Bone marrow (tissue), 2 donors: ENCODE measurements at regions not wholly inside any gene's neighbourhood (a gene's known extent, or its start where the extent isn't known, plus 50 kb on each side); places are given as distances from the start of the nearest gene placed in this dataset.
"Not testable (repeated sequence)": the region's sequence is repeated elsewhere in the genome, so short reads cannot be mapped to it uniquely, and the experiment has no call there.

Experiments used
- DNase-seq, 2 donors: peaks; one replicate each; lab custom pipeline; 2025; lab: John Stamatoyannopoulos, UW

- DNase-seq: no peak
Measured at GRCh38 chr5:98365126-98365525, 408.3 kb upstream of the RGMB start.

GRCh38 chr5:98368141-98368540 is 405.3 kb upstream of the RGMB start:
- DNase-seq: no peak

DNA sequence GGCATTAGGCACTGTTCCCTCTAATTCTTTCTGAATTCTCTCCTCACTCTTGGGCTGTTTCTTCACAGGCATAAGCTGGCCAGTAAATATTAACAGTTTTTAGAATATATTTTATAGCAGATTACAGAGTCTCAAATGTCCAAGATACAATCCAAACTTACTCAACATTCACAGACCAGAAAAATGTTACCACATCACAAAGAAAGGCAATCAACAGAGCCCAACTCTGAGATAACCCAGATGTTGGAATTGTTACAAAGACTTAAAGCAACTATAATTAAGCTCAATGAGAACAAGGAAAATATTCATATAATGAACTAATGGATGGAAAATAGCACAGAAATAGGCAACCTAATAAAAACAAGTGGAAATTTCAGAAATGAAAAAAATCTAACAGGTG is 401.1 kb upstream of the RGMB start:
- no peak for DNase-seq

DNA sequence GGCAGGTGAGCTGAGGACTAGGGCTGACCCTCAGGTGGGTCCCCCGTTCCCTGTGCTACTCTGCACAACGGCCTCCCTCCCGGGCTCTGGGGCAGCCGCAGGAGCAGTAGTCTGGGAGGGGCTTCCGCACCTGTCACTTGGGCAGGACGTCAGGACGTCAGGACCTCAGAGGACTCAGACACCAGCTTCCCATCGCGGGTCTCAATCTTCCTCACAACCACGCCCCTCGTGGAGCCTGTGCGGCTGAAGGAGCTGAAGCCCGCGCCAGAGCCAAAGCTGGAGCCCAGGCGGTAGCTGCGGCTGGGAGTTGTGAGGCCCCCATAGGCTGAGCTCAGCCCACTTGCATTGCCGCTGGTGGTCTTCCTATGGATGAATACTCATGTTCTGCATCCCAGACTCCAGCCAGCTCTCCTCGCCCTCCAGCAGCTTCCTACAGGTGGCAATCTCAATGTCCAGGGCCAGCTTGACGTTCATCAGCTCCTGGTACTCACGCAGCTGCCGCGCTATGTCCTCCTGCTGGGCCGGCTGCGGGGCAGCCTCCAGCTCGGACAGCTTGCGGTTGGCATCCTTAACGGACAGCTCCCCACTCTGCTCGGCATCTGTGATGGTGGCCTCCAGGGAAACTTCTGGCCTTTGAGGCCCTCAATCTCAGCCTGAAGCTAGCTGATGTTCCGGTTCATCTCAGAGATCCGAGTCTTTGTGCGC is 381.4 kb upstream of the RGMB start:
- no peak for DNase-seq

GRCh38 chr5:98393205-98393604 is 380.3 kb upstream of the RGMB start:
- not testable (repeated sequence) for DNase-seq

GRCh38 chr5:98397081-98397480 is 376.4 kb upstream of the RGMB start:
- DNase-seq: no peak

DNA sequence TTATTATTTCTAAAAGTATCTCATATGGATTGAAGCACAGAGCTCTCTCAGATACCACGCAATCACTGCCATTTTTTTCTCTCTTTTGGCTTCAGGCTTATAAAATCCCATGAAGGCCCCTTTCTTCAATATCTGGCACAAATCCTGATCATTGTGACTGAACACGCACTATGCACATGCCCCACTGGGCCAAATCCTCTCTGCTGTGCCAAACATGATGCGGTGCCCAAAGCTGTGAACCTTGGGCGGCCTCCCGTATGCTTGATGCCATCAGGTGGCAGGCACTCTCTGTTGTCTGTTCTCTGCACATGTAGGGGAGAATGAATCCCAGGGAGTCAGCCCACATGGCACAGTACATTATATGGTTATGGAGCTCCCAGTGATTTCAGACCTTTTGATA is 375.0 kb upstream of the RGMB start:
- no peak for DNase-seq

DNA sequence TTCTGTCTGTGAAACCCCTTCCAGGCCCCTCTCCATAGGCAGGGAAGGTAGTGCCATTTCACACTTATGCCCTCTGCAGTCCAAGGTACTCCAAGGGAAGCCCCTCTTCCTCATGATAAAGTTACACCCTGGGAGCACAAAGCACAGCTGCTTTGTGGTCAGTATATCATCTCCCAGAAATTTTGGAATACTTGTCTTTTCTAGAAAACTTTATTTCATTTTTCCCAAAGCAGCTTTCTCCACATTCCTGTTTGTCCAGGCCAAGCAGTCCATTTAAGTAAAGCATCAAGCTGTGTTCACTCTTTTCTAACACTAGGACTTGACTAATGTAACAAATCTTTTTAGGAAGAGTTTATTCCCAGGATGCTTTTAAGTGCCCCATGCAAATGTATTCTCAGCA is 371.8 kb upstream of the RGMB start:
- DNase-seq: no peak

DNA sequence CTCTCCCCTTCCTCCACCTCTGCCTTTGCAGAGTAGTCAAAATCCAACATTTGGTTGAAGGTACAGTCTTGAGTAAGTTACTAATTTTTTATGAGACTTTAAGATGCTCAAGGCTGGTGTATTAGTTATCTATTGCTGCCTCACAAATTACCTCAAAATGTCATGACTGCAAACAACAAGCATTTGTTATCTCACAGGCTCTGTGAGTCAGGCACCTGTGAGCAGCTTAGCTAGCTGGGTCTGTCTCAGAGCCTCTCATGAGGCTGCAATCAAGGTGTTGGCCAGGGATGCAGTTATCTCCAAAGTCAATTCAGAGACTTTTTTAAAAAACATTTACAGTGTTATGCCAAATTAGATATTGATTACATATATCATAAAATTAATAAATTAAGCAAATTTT is 371.3 kb upstream of the RGMB start:
- DNase-seq: no peak

GRCh38 chr5:98403131-98403530 is 370.3 kb upstream of the RGMB start:
- DNase-seq: no peak

- DNase-seq: no peak
Measured at GRCh38 chr5:98414938-98415337, 358.5 kb upstream of the RGMB start.

- no peak for DNase-seq
Measured at GRCh38 chr5:98415663-98416062, 357.8 kb upstream of the RGMB start.

DNA sequence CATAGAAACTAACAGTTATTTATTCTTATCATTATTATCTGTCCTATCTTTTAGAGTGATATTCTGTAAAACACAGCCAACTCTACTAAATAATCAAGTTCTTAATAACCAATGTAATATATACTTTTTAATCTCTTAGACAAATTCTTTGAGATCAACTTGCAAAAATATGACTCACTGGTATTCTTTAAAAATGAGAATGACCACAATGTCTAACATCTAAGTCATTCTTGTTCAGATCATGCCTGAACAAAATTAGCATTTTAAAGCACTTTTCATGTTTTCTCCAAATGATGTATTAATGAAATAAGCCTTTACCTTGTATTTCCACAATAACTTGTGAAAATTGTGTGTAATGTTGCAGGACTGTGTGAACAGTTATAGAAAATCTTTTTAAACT is 356.9 kb upstream of the RGMB start:
- DNase-seq: no peak

DNA sequence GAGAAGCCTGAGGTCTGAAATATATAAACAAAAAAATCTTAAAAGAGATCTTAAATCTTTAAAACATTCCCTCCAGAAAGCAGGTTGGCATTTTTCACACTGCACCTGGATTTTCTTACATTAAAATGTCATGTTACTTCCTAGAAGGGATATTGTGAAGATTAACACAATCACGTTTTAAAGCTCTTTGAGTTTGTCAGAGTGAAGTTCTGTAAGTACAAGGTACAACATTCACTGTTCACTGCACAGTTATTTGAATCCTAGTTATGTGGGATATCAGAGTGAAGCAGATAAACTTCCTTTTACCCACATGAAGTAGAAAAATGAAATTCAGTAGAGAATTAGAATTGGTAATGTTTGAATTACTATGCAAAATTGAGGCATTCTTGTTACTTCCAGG is 353.6 kb upstream of the RGMB start:
- DNase-seq: no peak

DNA sequence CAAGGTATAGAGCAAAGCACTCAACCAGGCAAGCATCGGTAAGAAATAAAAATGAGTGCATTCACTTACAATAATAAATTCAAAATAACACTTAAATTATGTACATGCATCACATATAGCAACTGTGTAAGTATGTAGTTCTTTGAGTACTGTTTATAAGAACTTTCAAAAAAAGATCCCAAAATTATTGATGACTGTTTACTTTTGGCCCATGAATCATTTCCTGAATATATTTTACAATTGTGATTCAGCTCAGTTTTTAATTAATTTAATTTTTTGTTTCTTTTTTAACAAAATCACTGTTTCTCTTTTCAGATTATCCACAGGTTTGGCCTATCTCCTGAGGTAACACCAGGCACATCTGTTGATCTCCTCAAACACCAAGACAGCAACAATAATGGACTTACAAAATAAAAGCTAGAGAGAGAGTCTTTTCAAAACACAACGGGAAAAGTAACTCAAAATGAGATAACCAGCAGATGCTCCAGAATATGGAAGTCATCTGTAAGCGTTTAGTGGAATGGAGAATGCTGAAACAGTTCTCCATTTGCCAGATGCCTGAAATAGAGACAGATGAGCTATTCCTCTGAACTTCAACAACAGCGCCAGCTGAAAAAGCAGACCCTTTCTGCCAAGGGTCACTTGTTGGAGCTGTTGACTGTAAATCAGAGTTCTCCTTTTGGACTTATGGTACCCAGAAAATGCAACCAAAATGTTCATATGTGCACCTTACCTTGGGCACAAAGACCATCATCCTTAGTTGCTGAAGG is 348.6 kb upstream of the RGMB start:
- no peak for DNase-seq

DNA sequence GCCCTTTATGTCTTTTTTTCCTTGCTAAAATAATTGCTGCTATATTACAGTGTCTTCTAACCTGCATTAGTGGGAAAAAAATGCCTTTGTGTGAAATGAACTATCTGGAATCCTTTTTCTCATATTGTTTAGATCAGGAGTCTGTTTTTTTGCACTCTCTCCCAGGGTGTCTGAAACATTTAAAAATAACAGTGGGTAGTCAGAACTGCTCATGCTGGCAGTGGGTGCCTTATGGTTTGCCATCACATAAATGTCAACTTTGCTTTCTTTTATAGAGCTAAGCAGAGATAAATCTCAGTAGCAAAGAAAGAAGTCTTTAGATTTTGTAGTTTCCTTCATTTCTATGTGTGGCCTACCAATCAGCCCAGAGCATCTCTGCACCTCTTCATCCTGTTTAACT is 347.8 kb upstream of the RGMB start:
- no peak for DNase-seq

DNA sequence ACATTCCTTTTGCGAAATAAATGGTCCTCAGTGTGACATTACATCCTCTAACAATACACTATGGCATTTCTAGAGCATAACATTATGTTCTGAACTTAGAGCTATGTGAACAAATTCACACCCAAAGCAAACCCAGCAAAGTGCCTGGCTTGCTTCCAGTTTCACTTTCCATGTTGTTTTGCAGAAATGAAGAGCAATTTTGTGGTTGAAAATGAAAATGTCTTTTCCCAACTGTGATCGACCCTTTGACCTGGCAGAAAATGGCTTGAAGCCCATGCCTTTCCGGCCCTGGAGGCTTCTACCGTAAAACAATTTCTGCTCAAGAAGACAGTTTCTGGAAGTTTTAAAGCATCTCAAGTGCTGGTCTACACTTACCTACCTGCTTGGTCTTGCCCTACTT is 344.7 kb upstream of the RGMB start:
- DNase-seq: no peak

DNA sequence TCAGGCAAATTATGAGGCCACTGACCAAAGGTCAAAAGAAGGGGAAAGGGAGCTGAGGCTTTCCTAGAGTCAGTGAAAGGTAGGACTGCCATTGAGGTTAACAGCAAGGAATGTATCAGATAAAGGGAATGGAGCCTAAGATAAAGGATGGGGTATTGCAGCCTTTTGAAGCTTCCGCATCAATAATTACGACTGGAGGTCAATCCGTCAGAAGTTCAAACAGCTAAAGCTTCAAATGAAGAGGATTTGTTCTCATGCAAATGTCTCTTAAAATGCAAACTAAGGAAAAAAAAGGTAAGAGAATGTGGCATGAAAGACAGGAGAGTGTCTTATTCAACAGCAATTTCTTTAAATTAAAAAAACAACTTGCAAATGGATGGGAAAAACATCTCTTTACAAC is 341.1 kb upstream of the RGMB start:
- no peak for DNase-seq

GRCh38 chr5:98433022-98433421 is 340.4 kb upstream of the RGMB start:
- no peak for DNase-seq

DNA sequence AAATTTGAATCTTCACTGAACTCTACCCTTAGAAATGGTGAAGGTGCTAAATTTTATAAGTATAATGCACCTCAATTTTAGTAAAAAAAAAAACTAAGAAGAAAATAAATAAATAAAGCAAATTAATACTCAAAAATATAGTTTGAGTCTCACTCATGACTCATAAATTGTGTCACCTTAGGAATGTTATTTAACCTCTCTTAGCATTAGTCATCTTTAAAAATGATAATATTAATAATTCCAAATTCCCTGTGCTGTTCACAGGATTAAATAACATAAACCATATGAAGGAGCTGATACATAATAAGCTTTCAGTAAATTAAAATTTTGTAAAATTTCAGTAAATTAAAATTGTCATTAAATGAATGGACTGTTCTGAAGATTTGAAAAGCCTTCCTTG is 339.8 kb upstream of the RGMB start:
- no peak for DNase-seq

DNA sequence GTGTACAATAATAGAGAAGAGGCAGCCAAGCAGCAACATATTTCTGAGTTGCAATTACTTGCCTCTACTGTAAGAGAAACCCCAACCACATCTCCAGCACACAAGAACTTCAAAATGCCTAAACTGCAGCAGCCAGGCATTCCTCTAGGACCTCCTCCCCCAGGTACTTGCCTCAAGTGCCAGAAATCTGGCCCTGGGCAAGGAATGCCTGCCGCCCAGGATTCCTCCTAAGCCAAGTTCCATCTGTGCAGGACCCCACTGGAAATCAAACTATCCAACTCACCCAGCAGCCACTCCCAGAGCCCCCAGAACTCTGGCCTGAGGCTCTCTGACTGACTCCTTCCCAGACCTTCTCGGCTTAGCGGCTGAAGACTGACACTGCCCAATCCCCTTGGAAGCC is 336.8 kb upstream of the RGMB start:
- DNase-seq: no peak

DNA sequence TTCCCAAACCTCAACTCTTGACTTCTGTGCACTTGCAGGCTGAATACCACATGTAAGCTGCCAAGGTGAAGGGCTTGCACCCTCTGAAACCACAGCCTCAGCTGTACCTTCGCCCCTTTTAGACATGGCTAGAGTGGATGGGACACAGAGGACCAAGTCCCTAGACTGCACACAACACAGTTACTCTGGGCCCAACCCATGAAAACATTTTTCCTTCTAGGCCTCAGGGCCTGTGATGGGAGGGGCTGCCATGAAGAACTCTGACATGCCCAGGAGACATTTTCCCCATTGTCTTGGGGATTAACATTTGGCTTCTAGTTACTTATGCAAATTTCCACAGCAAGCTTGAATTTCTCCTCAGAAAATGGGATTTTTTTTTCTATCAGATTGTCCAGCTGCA is 331.0 kb upstream of the RGMB start:
- no peak for DNase-seq

- no peak for DNase-seq
Measured at GRCh38 chr5:98443881-98444280, 329.6 kb upstream of the RGMB start.

DNA sequence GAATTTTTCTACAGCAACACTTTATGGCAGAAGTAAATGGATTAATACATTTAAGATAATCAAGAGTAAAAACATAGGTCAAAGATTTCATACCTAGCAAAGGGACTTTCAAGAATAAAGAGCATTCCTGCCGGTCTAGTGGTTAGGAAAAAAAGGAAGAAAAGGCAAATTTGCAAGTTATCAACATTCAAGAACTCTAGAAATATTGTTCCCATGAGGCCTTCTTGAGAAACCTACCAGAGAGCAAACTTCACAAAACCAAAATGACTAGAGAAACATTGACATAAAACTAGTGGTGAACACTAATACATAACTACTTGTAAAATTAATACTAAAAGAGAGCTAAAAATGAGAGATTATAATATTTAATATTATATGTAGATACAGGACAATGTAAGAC is 320.2 kb upstream of the RGMB start:
- no peak for DNase-seq
